HL-60 (cell line): ENCODE measurements at regions not wholly inside any gene's neighbourhood (a gene's known extent, or its start where the extent isn't known, plus 50 kb on each side); places are given as distances from the start of the nearest gene placed in this dataset.

Source experiments
- DNase-seq, 2 experiments: peaks; one replicate each; pipeline ENCODE4 v3.0.0-alpha.2; 2010 to 2020; ENCODE audit warnings: low read depth in 1 of 2, low spot score in 1 of 2
- H3K27ac ChIP-seq: fragments of 250-450 bp; sonication (Bioruptor Pico); replicated peaks from 2 replicates; pipeline ENCODE4 v1.5.1; 2020; ENCODE audit warnings: mild to moderate bottlenecking, moderate library complexity
- H3K27me3 ChIP-seq: fragments of 250-450 bp; sonication (Bioruptor Pico); 2 replicates; pipeline ENCODE4 v1.5.1; 2021; ENCODE audit warnings: mild to moderate bottlenecking, moderate library complexity; ENCODE audit not compliant: insufficient read depth, poor library complexity, severe bottlenecking
- H3K4me3 ChIP-seq: replicated peaks from 2 replicates; pipeline ENCODE4 v1.5.1; 2011; ENCODE audit warnings: mild to moderate bottlenecking, control low read depth, low read length; ENCODE audit not compliant: insufficient read depth
- CTCF ChIP-seq: IDR thresholded peaks from one replicate; pipeline ENCODE4 v1.5.1; 2011; ENCODE audit warnings: low read length, control low read depth, inconsistent platforms; ENCODE audit not compliant: insufficient read depth
- GABPA ChIP-seq: IDR thresholded peaks from 2 replicates; pipeline ENCODE4 v1.6.1; 2012; ENCODE audit warnings: low read depth
- POLR2AphosphoS5 ChIP-seq: IDR thresholded peaks from 2 replicates; pipeline ENCODE4 v1.6.1; 2012; ENCODE audit warnings: low read depth
- REST ChIP-seq: IDR thresholded peaks from 2 replicates; pipeline ENCODE4 v1.6.1; 2012; ENCODE audit warnings: low read depth; ENCODE audit not compliant: insufficient replicate concordance
- SPI1 ChIP-seq: IDR thresholded peaks from 2 replicates; pipeline ENCODE4 v1.6.1; 2012; ENCODE audit warnings: low read depth, mild to moderate bottlenecking, borderline replicate concordance

GRCh38 chr11:104830508-104830907 is 67.8 kb downstream of the CASP12 start:
- H3K27ac ChIP-seq, result no peak overlapping the region
- DNase-seq, result no peak
- TF ChIP-seq SPI1 (no peak), GABPA (no peak), CTCF (no peak), POLR2AphosphoS5 (no peak), REST (no peak)
- no peaks in the 10 kb centered on the region for H3K27me3 ChIP-seq
- H3K4me3 ChIP-seq, result no peak overlapping the region

GRCh38 chr11:104830080-104830479 is 68.2 kb downstream of the CASP12 start:
- DNase-seq, result no peak
- no peaks in the 10 kb centered on the region for H3K27me3 ChIP-seq
- no peak overlapping the region for H3K27ac ChIP-seq
- no peak for TF ChIP-seq POLR2AphosphoS5
- no peak for TF ChIP-seq SPI1
- no peak for TF ChIP-seq CTCF
- no peak for TF ChIP-seq GABPA
- TF ChIP-seq REST, result no peak
- no peak overlapping the region for H3K4me3 ChIP-seq

- TF ChIP-seq GABPA, result no peak
- TF ChIP-seq SPI1, result no peak
- TF ChIP-seq REST, result no peak
- no peak for TF ChIP-seq POLR2AphosphoS5
- TF ChIP-seq CTCF, result no peak
- H3K27me3 ChIP-seq, result no peaks in the 10 kb centered on the region
- no peak for DNase-seq
Measured at GRCh38 chr11:104826772-104827171, 71.5 kb downstream of the CASP12 start.

More at GRCh38 chr11:104826772-104827171, 71.5 kb downstream of the CASP12 start:
- H3K27ac ChIP-seq, result no peak overlapping the region
- H3K4me3 ChIP-seq, result no peak overlapping the region
